ENCODE measurements at regions not wholly inside any gene's neighbourhood (a gene's known extent, or its start where the extent isn't known, plus 50 kb on each side); places are given as distances from the start of the nearest gene placed in this dataset.

- no peak overlapping the region for H3K4me2 ChIP-seq (ENCODE audit: low read length)
- peaks cover 16% of the 10 kb centered on the region; the same call in 1 of the 2 replicates for H3K79me2 ChIP-seq (ENCODE audit: insufficient read depth, low read depth, low read length)
These were observed 54.5 kb downstream of the CLDN34 start for GRCh38 chrX:10021461-10022272.

GRCh38 chrX:10022273-10022541 is 55.0 kb downstream of the CLDN34 start:
- Histone ChIP-seq H3K4me2 (ENCODE audit: low read length) (no peak overlapping the region), H3K4me1 (ENCODE audit: insufficient read depth, low read length, poor library complexity, severe bottlenecking) (peaks cover 11% of the 10 kb centered on the region), H3K9me3 (ENCODE audit: low read length) (no peaks in the 10 kb centered on the region), H2AFZ (ENCODE audit: low read length) (no peak overlapping the region), H3K36me3 (ENCODE audit: insufficient read depth, low read length) (no peaks in the 10 kb centered on the region), H3K4me3 (ENCODE audit: low read depth, low read length, poor library complexity, severe bottlenecking) (no peak overlapping the region), H3K9me2 (ENCODE audit: insufficient read depth, low read length) (no peaks in the 10 kb centered on the region), H4K20me1 (ENCODE audit: insufficient read depth, low read length) (no peaks in the 10 kb centered on the region), H3K79me2 (ENCODE audit: insufficient read depth, low read depth, low read length) (peaks cover 16% of the 10 kb centered on the region; the same call in 1 of the 2 replicates), H3K27ac (ENCODE audit: low read depth, low read length, poor library complexity, severe bottlenecking) (no peak overlapping the region)
- TF ChIP-seq EZH2phosphoT487 (IDR thresholded peaks at IDR 0.05; ENCODE audit: borderline replicate concordance, low read depth, low read length), result no peak
- no peak for TF ChIP-seq CTCF (conservative IDR thresholded peaks at IDR 0.05; ENCODE audit: low read length)
- ChIA-PET POLR2A (no interaction called here), CTCF (ENCODE audit: unreplicated experiment) (no interaction called here)
- no peak for DNase-seq (ENCODE audit: low spot score)
- intact Hi-C loops (cut with micrococcal nuclease; ENCODE audit: unreplicated experiment), result no loop called here
- BruUV-seq (replicated peaks), result no TSS peak

More at GRCh38 chrX:10021461-10022272, 54.5 kb downstream of the CLDN34 start:
- Histone ChIP-seq H3K4me3 (ENCODE audit: low read depth, low read length, poor library complexity, severe bottlenecking) (no peak overlapping the region), H3K9me2 (ENCODE audit: insufficient read depth, low read length) (no peaks in the 10 kb centered on the region), H3K4me1 (ENCODE audit: insufficient read depth, low read length, poor library complexity, severe bottlenecking) (peaks cover 16% of the 10 kb centered on the region), H3K36me3 (ENCODE audit: insufficient read depth, low read length) (no peaks in the 10 kb centered on the region), H3K9me3 (ENCODE audit: low read length) (no peaks in the 10 kb centered on the region), H4K20me1 (ENCODE audit: insufficient read depth, low read length) (peaks cover 2% of the 10 kb centered on the region; the same call in 1 of the 2 replicates), H2AFZ (ENCODE audit: low read length) (no peak overlapping the region), H3K27ac (ENCODE audit: low read depth, low read length, poor library complexity, severe bottlenecking) (no peak overlapping the region)
- ChIA-PET CTCF (ENCODE audit: unreplicated experiment) (no interaction called here), POLR2A (no interaction called here)
- TF ChIP-seq CTCF (conservative IDR thresholded peaks at IDR 0.05; ENCODE audit: low read length), result no peak
- TF ChIP-seq EZH2phosphoT487 (IDR thresholded peaks at IDR 0.05; ENCODE audit: borderline replicate concordance, low read depth, low read length), result no peak
- DNase-seq (ENCODE audit: low spot score), result no peak
- no TSS peak for BruUV-seq (replicated peaks)
- intact Hi-C loops (cut with micrococcal nuclease; ENCODE audit: unreplicated experiment), result no loop called here

- H3K27ac ChIP-seq (ENCODE audit: low read depth, low read length, poor library complexity, severe bottlenecking), result no peak overlapping the region
- H3K4me1 ChIP-seq (ENCODE audit: insufficient read depth, low read length, poor library complexity, severe bottlenecking), result peaks cover 6% of the 10 kb centered on the region
- no peaks in the 10 kb centered on the region for H3K9me2 ChIP-seq (ENCODE audit: insufficient read depth, low read length)
- TF ChIP-seq CTCF (conservative IDR thresholded peaks at IDR 0.05; ENCODE audit: low read length), result no peak
- TF ChIP-seq EZH2phosphoT487 (IDR thresholded peaks at IDR 0.05; ENCODE audit: borderline replicate concordance, low read depth, low read length), result no peak
- ChIA-PET CTCF (ENCODE audit: unreplicated experiment) (interaction anchor here (0.8 kb wide), 1 partner anchor 10 kb away, joined by 4 read pairs; no protein-coding TSS in a partner anchor), POLR2A (no interaction called here)
- no peak for DNase-seq (ENCODE audit: low spot score)
- H3K9me3 ChIP-seq (ENCODE audit: low read length), result no peaks in the 10 kb centered on the region
- no TSS peak for BruUV-seq (replicated peaks)
- peaks cover 16% of the 10 kb centered on the region; the same call in 1 of the 2 replicates for H3K79me2 ChIP-seq (ENCODE audit: insufficient read depth, low read depth, low read length)
- no peaks in the 10 kb centered on the region for H3K36me3 ChIP-seq (ENCODE audit: insufficient read depth, low read length)
- no peak overlapping the region for H2AFZ ChIP-seq (ENCODE audit: low read length)
- no peaks in the 10 kb centered on the region for H4K20me1 ChIP-seq (ENCODE audit: insufficient read depth, low read length)
- no peak overlapping the region for H3K4me3 ChIP-seq (ENCODE audit: low read depth, low read length, poor library complexity, severe bottlenecking)
- H3K4me2 ChIP-seq (ENCODE audit: low read length), result no peak overlapping the region
- intact Hi-C loops (cut with micrococcal nuclease; ENCODE audit: unreplicated experiment), result no loop called here
These were observed 55.6 kb downstream of the CLDN34 start for GRCh38 chrX:10022580-10023245.
